GM12873 (cell line): ENCODE measurements at regions not wholly inside any gene's neighbourhood (a gene's known extent, or its start where the extent isn't known, plus 50 kb on each side); places are given as distances from the start of the nearest gene placed in this dataset.

Experiments used
- CTCF ChIP-seq: IDR thresholded peaks from 2 replicates; pipeline ENCODE4 v1.5.1; 2012; ENCODE audit warnings: low read depth, mild to moderate bottlenecking, moderate library complexity, low read length, control low read depth; ENCODE audit not compliant: insufficient read depth; ENCODE audit errors: missing control alignments

GRCh38 chr14:84298663-84299195, 1231.2 kb upstream of the FLRT2 start:
- TF ChIP-seq CTCF: no peak

- TF ChIP-seq CTCF: no peak
Measured at GRCh38 chr14:84303140-84303539, 1226.8 kb upstream of the FLRT2 start.

DNA sequence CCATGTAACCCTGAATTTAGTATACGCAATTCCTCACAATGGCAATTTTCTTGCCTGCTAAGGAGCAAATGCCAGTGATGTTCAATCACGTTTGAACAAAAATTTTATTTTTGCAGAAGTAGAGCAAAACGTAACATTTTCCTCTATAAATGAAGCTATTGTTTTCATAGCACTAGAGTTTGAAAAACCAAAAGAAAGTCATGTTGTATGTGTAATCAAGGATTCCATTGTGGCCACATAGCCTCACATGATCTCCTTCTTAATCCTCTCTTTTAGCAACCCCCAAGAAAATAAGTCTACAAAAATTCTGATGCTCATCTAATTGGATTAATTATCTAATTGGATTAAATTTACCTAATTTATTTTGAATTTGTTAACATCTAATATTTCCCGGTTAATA, 1217.4 kb upstream of the FLRT2 start:
- TF ChIP-seq CTCF: no peak

DNA sequence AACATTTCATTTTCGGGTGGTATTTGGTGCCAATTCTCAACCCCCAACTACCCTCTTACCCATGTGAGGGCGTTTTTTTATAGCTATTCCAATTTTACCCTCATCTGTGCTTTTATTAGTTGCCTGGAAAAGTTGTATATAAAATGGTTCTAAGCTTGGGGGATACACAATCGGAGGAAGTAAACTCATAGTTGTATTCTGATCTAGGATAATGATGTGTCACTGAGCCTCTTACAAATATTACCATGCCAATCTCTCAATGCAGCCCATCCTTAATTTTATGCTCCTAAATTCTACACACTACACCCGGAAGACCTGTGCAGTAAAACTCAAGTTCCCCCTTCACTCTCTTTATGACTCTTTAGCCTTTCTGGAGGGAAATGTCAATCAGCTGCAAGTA, 1206.5 kb upstream of the FLRT2 start:
- TF ChIP-seq CTCF: no peak

DNA sequence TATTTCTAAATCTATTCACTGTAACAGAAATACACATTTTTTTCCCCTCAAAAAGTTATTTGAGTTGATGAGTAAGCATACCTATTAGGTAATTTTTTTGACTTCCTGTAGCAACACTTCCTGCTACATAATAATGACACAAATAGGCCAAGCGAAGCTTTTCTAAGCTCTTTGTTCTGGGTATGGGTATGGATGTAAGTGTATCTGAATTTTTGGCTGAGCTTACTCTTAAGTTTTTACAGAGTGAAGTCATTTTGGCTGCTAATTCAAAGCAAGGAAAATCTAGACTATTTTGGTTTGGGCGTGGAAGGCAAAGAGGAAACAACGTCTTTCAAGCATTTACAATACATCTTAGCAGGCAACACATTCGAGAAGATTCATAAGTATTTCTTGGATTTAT, 1206.0 kb upstream of the FLRT2 start:
- TF ChIP-seq CTCF: no peak

DNA sequence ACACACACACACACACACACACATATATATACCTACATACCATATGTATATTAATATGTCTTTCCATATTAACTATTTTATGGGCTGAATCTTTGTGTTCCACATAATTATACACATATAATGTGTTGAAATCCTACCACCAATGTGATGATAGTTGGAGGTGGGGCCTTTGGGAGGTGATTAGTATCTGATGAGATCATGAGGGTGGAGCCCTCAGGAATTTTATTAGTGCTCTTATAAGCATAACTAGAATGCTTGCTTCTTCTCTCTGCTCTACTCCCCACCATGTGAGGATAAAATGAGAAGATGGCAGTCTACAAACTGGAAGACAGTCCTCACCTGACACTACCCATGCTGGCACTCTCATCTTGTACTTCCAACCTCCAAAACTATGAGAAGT, 1193.5 kb upstream of the FLRT2 start:
- no peak for TF ChIP-seq CTCF

DNA sequence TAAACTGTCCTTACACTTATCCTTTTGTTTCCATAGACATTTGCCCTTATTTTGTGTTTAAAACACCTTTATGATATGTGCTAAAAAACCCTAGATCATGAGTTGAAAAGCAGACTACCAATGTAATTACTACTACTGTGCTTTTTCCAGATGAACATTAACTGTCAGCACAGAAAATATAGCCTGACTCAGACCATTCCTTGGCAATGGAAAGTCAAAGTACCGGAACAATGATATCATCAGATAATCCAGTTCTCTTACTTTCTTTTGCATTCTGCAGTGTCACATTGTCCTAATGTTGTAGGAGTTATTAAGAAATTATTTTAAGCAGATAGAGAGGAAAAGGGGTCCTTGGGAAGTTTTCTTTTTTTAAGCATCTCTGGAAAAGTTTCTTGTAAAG, 1189.0 kb upstream of the FLRT2 start:
- no peak for TF ChIP-seq CTCF
